ENCODE measurements at regions not wholly inside any gene's neighbourhood (a gene's known extent, or its start where the extent isn't known, plus 50 kb on each side); places are given as distances from the start of the nearest gene placed in this dataset.

DNA sequence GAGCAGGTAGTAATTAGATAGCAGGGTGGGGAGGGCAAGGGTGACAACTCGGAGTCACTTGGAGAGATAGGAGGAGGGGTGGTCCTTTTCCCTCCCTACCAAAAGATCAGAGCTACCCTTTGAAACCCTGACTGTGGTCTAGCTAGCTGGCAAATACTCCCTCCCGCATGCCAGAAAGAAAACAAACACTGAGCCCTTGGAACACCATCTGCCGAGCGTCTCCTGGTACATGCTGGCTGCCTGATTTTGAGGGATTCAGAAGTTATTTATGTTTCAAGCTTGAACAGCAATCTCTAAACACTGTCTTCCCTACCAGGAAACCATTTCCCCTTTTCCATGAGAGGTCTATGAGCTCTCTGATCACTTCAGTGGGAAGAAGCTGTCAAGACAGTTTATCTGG is 291.6 kb upstream of the CFAP20DC start:
- TF ChIP-seq, protein P1, sequence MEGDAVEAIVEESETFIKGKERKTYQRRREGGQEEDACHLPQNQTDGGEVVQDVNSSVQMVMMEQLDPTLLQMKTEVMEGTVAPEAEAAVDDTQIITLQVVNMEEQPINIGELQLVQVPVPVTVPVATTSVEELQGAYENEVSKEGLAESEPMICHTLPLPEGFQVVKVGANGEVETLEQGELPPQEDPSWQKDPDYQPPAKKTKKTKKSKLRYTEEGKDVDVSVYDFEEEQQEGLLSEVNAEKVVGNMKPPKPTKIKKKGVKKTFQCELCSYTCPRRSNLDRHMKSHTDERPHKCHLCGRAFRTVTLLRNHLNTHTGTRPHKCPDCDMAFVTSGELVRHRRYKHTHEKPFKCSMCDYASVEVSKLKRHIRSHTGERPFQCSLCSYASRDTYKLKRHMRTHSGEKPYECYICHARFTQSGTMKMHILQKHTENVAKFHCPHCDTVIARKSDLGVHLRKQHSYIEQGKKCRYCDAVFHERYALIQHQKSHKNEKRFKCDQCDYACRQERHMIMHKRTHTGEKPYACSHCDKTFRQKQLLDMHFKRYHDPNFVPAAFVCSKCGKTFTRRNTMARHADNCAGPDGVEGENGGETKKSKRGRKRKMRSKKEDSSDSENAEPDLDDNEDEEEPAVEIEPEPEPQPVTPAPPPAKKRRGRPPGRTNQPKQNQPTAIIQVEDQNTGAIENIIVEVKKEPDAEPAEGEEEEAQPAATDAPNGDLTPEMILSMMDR (IDR thresholded peaks at IDR 0.05; ENCODE audit: low read depth, low read length) = no peak
- POLR2A ChIA-PET = no interaction called here
- no peak for DNase-seq (ENCODE audit: low read depth, low spot score)
- Histone ChIP-seq H3K4me3 (ENCODE audit: low read depth, low read length) (no peak overlapping the region), H3K27me3 (ENCODE audit: control insufficient read depth, insufficient read depth, low read length) (no peaks in the 10 kb centered on the region), H3K27ac (ENCODE audit: low read depth, low read length) (no peak overlapping the region), H3K9me3 (ENCODE audit: control insufficient read depth, insufficient read depth, low read length) (no peaks in the 10 kb centered on the region)
- CTCF ChIA-PET = no interaction called here

DNA sequence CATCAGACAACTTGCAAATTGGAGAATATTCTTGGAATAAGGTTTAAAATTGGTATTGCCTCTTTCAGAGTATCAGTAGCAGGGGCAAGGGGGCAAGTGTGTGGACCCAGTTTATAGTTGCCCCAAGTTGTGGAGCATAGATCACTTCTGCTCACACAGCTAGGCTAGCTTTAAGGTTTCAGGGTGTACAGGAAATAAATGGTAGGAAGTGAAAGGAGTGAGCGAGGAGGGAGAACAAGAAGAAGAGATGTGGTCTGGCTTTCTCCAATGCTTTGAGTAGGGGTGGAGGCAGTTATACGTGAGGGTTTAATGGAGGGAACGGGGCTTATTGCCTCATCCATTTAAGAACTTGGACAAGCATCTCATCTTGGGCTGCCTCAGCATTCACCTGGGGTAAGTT is 290.0 kb upstream of the CFAP20DC start:
- H3K27ac ChIP-seq (ENCODE audit: low read depth, low read length) = no peak overlapping the region
- CTCF ChIA-PET = no interaction called here
- POLR2A ChIA-PET = no interaction called here
- no peak for DNase-seq (ENCODE audit: low read depth, low spot score)
- no peak overlapping the region for H3K4me3 ChIP-seq (ENCODE audit: low read depth, low read length)
- no peaks in the 10 kb centered on the region for H3K9me3 ChIP-seq (ENCODE audit: control insufficient read depth, insufficient read depth, low read length)
- TF ChIP-seq, protein P1 (IDR thresholded peaks at IDR 0.05; ENCODE audit: low read depth, low read length) = no peak
- no peaks in the 10 kb centered on the region for H3K27me3 ChIP-seq (ENCODE audit: control insufficient read depth, insufficient read depth, low read length)

DNA sequence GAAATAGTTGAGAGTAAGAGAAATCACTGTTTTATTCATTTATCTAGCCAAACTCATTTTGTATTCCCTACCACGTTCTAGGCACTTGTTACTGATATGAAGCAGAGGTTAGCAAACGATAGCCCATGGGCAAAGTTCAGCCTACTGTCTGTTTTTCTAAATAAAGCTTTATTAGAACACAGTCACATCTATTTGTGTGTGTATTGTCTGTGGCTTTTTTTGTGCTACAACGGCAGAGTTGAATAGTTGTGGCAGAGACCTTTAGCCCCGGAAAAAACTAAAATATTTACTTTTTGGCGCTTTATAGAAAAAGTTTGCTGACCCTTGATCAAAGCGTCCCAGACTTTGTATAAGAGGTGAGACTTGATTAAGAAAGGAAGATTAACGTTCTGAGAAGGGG is 289.1 kb upstream of the CFAP20DC start:
- DNase-seq (ENCODE audit: low read depth, low spot score) = no peak
- Histone ChIP-seq H3K27ac (ENCODE audit: low read depth, low read length) (no peak overlapping the region), H3K4me3 (ENCODE audit: low read depth, low read length) (no peak overlapping the region), H3K27me3 (ENCODE audit: control insufficient read depth, insufficient read depth, low read length) (no peaks in the 10 kb centered on the region), H3K9me3 (ENCODE audit: control insufficient read depth, insufficient read depth, low read length) (no peaks in the 10 kb centered on the region)
- POLR2A ChIA-PET = no interaction called here
- TF ChIP-seq, protein P1 (IDR thresholded peaks at IDR 0.05; ENCODE audit: low read depth, low read length) = no peak
- CTCF ChIA-PET = no interaction called here

DNA sequence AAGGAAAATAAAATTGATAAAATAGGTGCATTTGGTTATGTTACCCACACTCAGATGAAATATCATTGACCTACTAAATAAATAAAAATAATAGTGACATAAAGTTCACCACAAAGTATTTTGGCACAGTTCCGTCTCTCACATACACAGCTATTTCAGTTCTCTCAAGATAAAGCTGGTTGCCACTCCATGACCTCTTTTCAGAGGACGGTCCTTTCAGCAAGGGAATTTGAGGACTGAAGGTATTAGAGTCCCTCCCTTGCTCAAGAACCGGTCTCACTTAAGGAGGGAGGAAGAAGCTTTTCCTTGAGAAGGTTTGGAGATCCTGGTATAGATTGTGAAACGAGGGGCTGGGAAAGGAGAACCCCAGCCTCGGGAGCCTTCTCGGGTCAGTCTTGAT is 285.5 kb upstream of the CFAP20DC start:
- ChIA-PET CTCF (no interaction called here), POLR2A (no interaction called here)
- TF ChIP-seq, protein P1 (IDR thresholded peaks at IDR 0.05; ENCODE audit: low read depth, low read length) = no peak
- Histone ChIP-seq H3K4me3 (ENCODE audit: low read depth, low read length) (no peak overlapping the region), H3K27ac (ENCODE audit: low read depth, low read length) (no peak overlapping the region), H3K27me3 (ENCODE audit: control insufficient read depth, insufficient read depth, low read length) (no peaks in the 10 kb centered on the region), H3K9me3 (ENCODE audit: control insufficient read depth, insufficient read depth, low read length) (no peaks in the 10 kb centered on the region)
- no peak for DNase-seq (ENCODE audit: low read depth, low spot score)

DNA sequence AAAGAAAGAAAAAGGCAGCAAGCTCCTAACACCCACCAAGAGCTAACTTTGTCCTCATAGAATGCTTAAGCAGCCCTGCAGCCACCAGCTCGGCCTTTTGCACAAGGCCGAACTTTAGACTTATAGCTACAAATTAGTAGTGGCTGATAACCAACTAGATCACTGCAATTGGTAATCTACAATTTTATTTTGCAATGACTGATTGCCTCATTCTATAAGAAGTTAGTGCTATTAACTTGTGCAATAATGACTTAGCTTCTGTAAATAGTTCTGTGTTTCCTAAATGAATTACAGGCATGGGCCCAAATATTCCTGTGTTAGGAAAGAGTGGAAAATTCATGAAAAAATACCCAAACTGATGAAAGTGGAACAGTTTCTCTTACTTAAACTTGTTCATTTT is 284.8 kb upstream of the CFAP20DC start:
- ChIA-PET CTCF (interaction anchor here (0.6 to 0.7 kb wide), 2 partner anchors 83 to 770 kb away, joined by 5 to 8 read pairs; no protein-coding TSS in a partner anchor), POLR2A (interaction anchor here (0.6 kb wide), 1 partner anchor 228 kb away, joined by 6 read pairs; no protein-coding TSS in a partner anchor)
- no peaks in the 10 kb centered on the region for H3K27me3 ChIP-seq (ENCODE audit: control insufficient read depth, insufficient read depth, low read length)
- TF ChIP-seq, protein P1 (IDR thresholded peaks at IDR 0.05; ENCODE audit: low read depth, low read length) = no peak
- DNase-seq (ENCODE audit: low read depth, low spot score) = no peak
- no peaks in the 10 kb centered on the region for H3K9me3 ChIP-seq (ENCODE audit: control insufficient read depth, insufficient read depth, low read length)
- H3K27ac ChIP-seq (ENCODE audit: low read depth, low read length) = no peak overlapping the region
- no peak overlapping the region for H3K4me3 ChIP-seq (ENCODE audit: low read depth, low read length)
